Endothelial cell of umbilical vein (primary cell): ENCODE measurements at regions not wholly inside any gene's neighbourhood (a gene's known extent, or its start where the extent isn't known, plus 50 kb on each side); places are given as distances from the start of the nearest gene placed in this dataset.

Experiments
- BruUV-seq: library from RNA; stranded (reverse); fragments of 400-500 nt; replicated peaks from 2 replicates; lab custom pipeline; 2021; lab: Mats Ljungman, UMichigan
- CTCF ChIA-PET: fragments of 300-600, 350-600 bp; sonication (Branson Sonifier 250); formaldehyde crosslinking; loops from one replicate; lab custom pipeline; 2021; ENCODE audit warnings: antibody characterized with exemption, inconsistent platforms; lab: Charles Lee
- POLR2A ChIA-PET: fragments of 300-600, 350-600 bp; sonication (Branson Sonifier 250); formaldehyde crosslinking; loops from one replicate; lab custom pipeline; 2021; ENCODE audit warnings: antibody characterized with exemption, inconsistent platforms; lab: Charles Lee
- DNase-seq: peaks from one replicate; pipeline ENCODE4 v3.0.0-alpha.2; 2011; ENCODE audit warnings: low read depth, low spot score
- FAIRE-seq: peaks from 2 replicates; lab custom pipeline; 2011; peaks lifted over from hg19 to GRCh38; lab: Jason Lieb, UNC
- H2AFZ ChIP-seq: 2 replicates; pipeline ENCODE4 v1.6.0; 2012; ENCODE audit warnings: low read depth, low read length, control low read depth, inconsistent platforms
- H3K27ac ChIP-seq: 2 replicates; pipeline ENCODE4 v1.5.1; 2011; ENCODE audit warnings: low read depth, mild to moderate bottlenecking, control low read depth, low read length, moderate library complexity; ENCODE audit not compliant: insufficient read depth
- H3K27me3 ChIP-seq, 2 experiments: 2 replicates each; pipeline versions ENCODE4 v1.6.0 to v1.6.1; 2011; ENCODE audit warnings: low read length in 2 of 2, mixed read lengths in 1 of 2; ENCODE audit not compliant: control insufficient read depth in 2 of 2, insufficient read depth in 2 of 2
- H3K36me3 ChIP-seq, 2 experiments: 2 replicates in 1 of 2; 3 replicates in 1 of 2; pipeline ENCODE4 v1.5.1; 2011; ENCODE audit warnings: low read length in 2 of 2, mild to moderate bottlenecking in 1 of 2, moderate library complexity in 1 of 2; ENCODE audit not compliant: control insufficient read depth in 2 of 2, insufficient read depth in 2 of 2; ENCODE audit errors: extremely low read depth in 1 of 2
- H3K4me1 ChIP-seq: 3 replicates; pipeline ENCODE4 v1.5.1; 2011; ENCODE audit warnings: mild to moderate bottlenecking, low read length; ENCODE audit not compliant: control insufficient read depth, insufficient read depth; ENCODE audit errors: extremely low read depth
- H3K4me2 ChIP-seq: 2 replicates; pipeline ENCODE4 v1.6.1; 2011; ENCODE audit warnings: low read length, control low read depth, mixed read lengths; ENCODE audit not compliant: insufficient read depth
- H3K4me3 ChIP-seq, 3 experiments: fragments of 200-600 bp in 1 of 3; sonication (generic), shearing (Covaris generic) in 1 of 3; replicated peaks in 1 of 3; 2 replicates each; pipeline ENCODE4 v1.5.1; 2011 to 2016; ENCODE audit warnings: control low read depth in 3 of 3, low read length in 3 of 3, mild to moderate bottlenecking in 2 of 3, inconsistent platforms in 1 of 3, low read depth in 1 of 3, moderate library complexity in 1 of 3; ENCODE audit not compliant: insufficient read depth in 1 of 3
- H3K79me2 ChIP-seq: 2 replicates; pipeline ENCODE4 v1.6.0; 2012; ENCODE audit warnings: low read length, inconsistent platforms; ENCODE audit not compliant: control insufficient read depth, insufficient read depth
- H3K9ac ChIP-seq: replicated peaks from 2 replicates; pipeline ENCODE3; 2011; ENCODE audit warnings: low read length, control low read depth; ENCODE audit not compliant: insufficient read depth; ENCODE audit errors: extremely low read depth
- H3K9me1 ChIP-seq: replicated peaks from 3 replicates; pipeline ENCODE4 v1.6.0; 2011; ENCODE audit warnings: mild to moderate bottlenecking, low read length; ENCODE audit not compliant: control insufficient read depth, insufficient read depth; ENCODE audit errors: extremely low read depth
- H3K9me3 ChIP-seq: replicated peaks from 2 replicates; pipeline ENCODE4 v1.5.1; 2012; ENCODE audit warnings: low read length, inconsistent platforms; ENCODE audit not compliant: control insufficient read depth, insufficient read depth
- H4K20me1 ChIP-seq: replicated peaks from 2 replicates; pipeline ENCODE3; 2011; ENCODE audit warnings: mild to moderate bottlenecking, low read length; ENCODE audit not compliant: control insufficient read depth, insufficient read depth; ENCODE audit errors: extremely low read depth
- FOS ChIP-seq: IDR thresholded peaks from 2 replicates; pipeline ENCODE4 v1.6.1; 2011; ENCODE audit warnings: mild to moderate bottlenecking, low read length, moderate library complexity, borderline replicate concordance; ENCODE audit not compliant: insufficient read depth
- GATA2 ChIP-seq: IDR thresholded peaks from 2 replicates; pipeline ENCODE4 v1.7.0; 2011; ENCODE audit warnings: low read depth, mild to moderate bottlenecking, moderate library complexity, mixed read lengths, low read length; ENCODE audit not compliant: insufficient read length, insufficient read depth
- JUN ChIP-seq: IDR thresholded peaks from 2 replicates; pipeline ENCODE4 v1.6.1; 2011; ENCODE audit warnings: borderline replicate concordance, low read depth; ENCODE audit not compliant: insufficient read length, insufficient read depth
- MYC ChIP-seq: IDR thresholded peaks from one replicate; pipeline ENCODE4 v1.6.1; 2011; ENCODE audit warnings: mild to moderate bottlenecking, low read depth, low read length
- POLR2A ChIP-seq: IDR thresholded peaks from 2 replicates; pipeline ENCODE4 v1.6.1; 2012; ENCODE audit warnings: low read depth, mild to moderate bottlenecking, control low read depth, low read length
- POLR2AphosphoS5 ChIP-seq: IDR thresholded peaks from 2 replicates; pipeline ENCODE4 v1.6.1; 2012; ENCODE audit warnings: low read depth, mild to moderate bottlenecking, control low read depth, low read length, moderate library complexity; ENCODE audit not compliant: insufficient read depth
- dilution Hi-C: fragments of 300-500 bp; cut with MboI; formaldehyde crosslinking; loops from one replicate; pipeline ENCODE4 v1.15.0; 2019; ENCODE audit warnings: low sequenced_read_pairs; ENCODE audit not compliant: extremely low pct_ligation_motif_present
- intact Hi-C: fragments of 100-400 bp; cut with micrococcal nuclease; formaldehyde crosslinking; loops from one replicate; pipeline ENCODE4 v1.10.0; 2022
- TF ChIP-seq, protein P1 (sequence below), 2 donors: IDR thresholded peaks; 1 replicate in 1 of 2; 2 replicates in 1 of 2; pipeline ENCODE4 v1.5.1; 2011; ENCODE audit warnings: low read length in 2 of 2, mild to moderate bottlenecking in 2 of 2, moderate library complexity in 2 of 2, control low read depth in 1 of 2, inconsistent platforms in 1 of 2, low read depth in 1 of 2; ENCODE audit not compliant: insufficient read depth in 1 of 2; ENCODE audit errors: extremely low read depth in 1 of 2
- TF ChIP-seq, protein P2 (sequence below): IDR thresholded peaks from 2 replicates; pipeline ENCODE4 v1.6.1; 2011; ENCODE audit not compliant: insufficient read depth, insufficient read length

DNA sequence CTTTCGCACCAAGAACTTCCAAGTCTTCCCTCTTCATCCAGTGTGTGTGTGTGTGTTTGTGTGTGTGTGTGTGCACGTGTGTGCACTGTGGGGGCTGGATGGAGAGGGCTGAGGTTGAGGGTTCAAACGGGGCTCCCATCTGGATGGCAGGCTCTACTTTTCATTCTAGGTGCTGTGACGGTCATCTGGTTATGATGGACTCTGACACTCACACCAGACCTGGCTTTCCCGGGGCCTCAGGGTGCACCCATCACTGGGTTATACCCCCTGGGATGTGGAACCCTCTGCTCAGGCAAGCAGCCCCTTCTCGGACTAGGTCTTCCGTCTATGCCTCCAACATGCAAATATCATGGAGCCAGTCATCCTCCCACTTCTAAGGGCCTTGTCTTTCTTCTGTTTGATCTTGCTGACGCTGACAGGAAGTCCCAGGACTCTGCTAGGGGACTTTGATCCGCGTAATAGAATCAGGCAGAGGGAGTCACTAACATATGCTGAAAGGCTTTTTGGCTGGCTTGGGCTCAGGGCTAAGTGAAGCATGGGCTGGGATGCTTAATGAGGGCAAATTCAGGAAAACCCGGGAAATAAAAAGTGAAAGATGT is 313.6 kb downstream of the CDC5L start:
- FAIRE-seq (no peak), DNase-seq (no peak)
- Histone ChIP-seq H3K27ac (no peak overlapping the region), H3K4me3 (no peak overlapping the region), H3K36me3 (no peaks in the 10 kb centered on the region), H4K20me1 (no peaks in the 10 kb centered on the region), H3K27me3 (no peaks in the 10 kb centered on the region), H3K9ac (no peak overlapping the region), H2AFZ (no peak overlapping the region), H3K9me1 (no peaks in the 10 kb centered on the region), H3K4me2 (no peak overlapping the region), H3K4me1 (no peaks in the 10 kb centered on the region), H3K9me3 (no peaks in the 10 kb centered on the region), H3K79me2 (no peaks in the 10 kb centered on the region)
- intact Hi-C loops (no loop called here), dilution Hi-C loops (no loop called here)
- CTCF ChIA-PET: interaction anchor here (0.5 kb wide), 1 partner anchor 1320 kb away, joined by 3 read pairs; no protein-coding TSS in a partner anchor
- BruUV-seq: no TSS peak
- POLR2A ChIA-PET: no interaction called here
- TF ChIP-seq MYC (no peak), GATA2 (no peak), JUN (no peak), POLR2A (no peak), FOS (no peak), POLR2AphosphoS5 (no peak)
- TF ChIP-seq, protein P1, sequence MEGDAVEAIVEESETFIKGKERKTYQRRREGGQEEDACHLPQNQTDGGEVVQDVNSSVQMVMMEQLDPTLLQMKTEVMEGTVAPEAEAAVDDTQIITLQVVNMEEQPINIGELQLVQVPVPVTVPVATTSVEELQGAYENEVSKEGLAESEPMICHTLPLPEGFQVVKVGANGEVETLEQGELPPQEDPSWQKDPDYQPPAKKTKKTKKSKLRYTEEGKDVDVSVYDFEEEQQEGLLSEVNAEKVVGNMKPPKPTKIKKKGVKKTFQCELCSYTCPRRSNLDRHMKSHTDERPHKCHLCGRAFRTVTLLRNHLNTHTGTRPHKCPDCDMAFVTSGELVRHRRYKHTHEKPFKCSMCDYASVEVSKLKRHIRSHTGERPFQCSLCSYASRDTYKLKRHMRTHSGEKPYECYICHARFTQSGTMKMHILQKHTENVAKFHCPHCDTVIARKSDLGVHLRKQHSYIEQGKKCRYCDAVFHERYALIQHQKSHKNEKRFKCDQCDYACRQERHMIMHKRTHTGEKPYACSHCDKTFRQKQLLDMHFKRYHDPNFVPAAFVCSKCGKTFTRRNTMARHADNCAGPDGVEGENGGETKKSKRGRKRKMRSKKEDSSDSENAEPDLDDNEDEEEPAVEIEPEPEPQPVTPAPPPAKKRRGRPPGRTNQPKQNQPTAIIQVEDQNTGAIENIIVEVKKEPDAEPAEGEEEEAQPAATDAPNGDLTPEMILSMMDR (IDR thresholded peaks at IDR 0.05; ENCODE audit: extremely low read depth in 1 of 2, insufficient read depth in 1 of 2, low read depth in 1 of 2, low read length in 2 of 2): no peak
- TF ChIP-seq, protein P2, sequence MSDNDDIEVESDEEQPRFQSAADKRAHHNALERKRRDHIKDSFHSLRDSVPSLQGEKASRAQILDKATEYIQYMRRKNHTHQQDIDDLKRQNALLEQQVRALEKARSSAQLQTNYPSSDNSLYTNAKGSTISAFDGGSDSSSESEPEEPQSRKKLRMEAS: no peak
